Cerebellar cortex (tissue), 1 donor: ENCODE measurements at regions not wholly inside any gene's neighbourhood (a gene's known extent, or its start where the extent isn't known, plus 50 kb on each side); places are given as distances from the start of the nearest gene placed in this dataset.

Experiments
- DNase-seq: peaks from one replicate; pipeline ENCODE4 v3.0.0-alpha.2; 2015; ENCODE audit warnings: low spot score

- DNase-seq, result no peak
Measured at GRCh38 chr3:103904991-103905390, 1461.7 kb upstream of the ALCAM start.

GRCh38 chr3:103906304-103906703 lies 1460.4 kb upstream of the ALCAM start:
- no peak for DNase-seq

GRCh38 chr3:103906808-103907207 lies 1459.9 kb upstream of the ALCAM start:
- no peak for DNase-seq

- DNase-seq, result no peak
Measured at GRCh38 chr3:103907567-103907966, 1459.1 kb upstream of the ALCAM start.

- DNase-seq, result no peak
Measured at GRCh38 chr3:103909395-103909794, 1457.3 kb upstream of the ALCAM start.

GRCh38 chr3:103918336-103918735 lies 1448.4 kb upstream of the ALCAM start:
- no peak for DNase-seq

- DNase-seq, result no peak
Measured at GRCh38 chr3:103919327-103919726, 1447.4 kb upstream of the ALCAM start.

- DNase-seq, result no peak
Measured at GRCh38 chr3:103923907-103924306, 1442.8 kb upstream of the ALCAM start.

GRCh38 chr3:103924544-103924943 lies 1442.2 kb upstream of the ALCAM start:
- no peak for DNase-seq

GRCh38 chr3:103926936-103927335 lies 1439.8 kb upstream of the ALCAM start:
- DNase-seq, result no peak

- no peak for DNase-seq
Measured at GRCh38 chr3:103927896-103928295, 1438.8 kb upstream of the ALCAM start.

- DNase-seq, result no peak
Measured at GRCh38 chr3:103937094-103937493, 1429.6 kb upstream of the ALCAM start.

- DNase-seq, result no peak
Measured at GRCh38 chr3:103947062-103947461, 1419.6 kb upstream of the ALCAM start.

- no peak for DNase-seq
Measured at GRCh38 chr3:103949693-103950092, 1417.0 kb upstream of the ALCAM start.

GRCh38 chr3:103950676-103951075 lies 1416.0 kb upstream of the ALCAM start:
- DNase-seq, result no peak

- no peak for DNase-seq
Measured at GRCh38 chr3:103953796-103954195, 1412.9 kb upstream of the ALCAM start.

GRCh38 chr3:103960819-103961218 lies 1405.9 kb upstream of the ALCAM start:
- DNase-seq, result no peak

- no peak for DNase-seq
Measured at GRCh38 chr3:103963599-103963998, 1403.1 kb upstream of the ALCAM start.

GRCh38 chr3:103965764-103966163 lies 1400.9 kb upstream of the ALCAM start:
- DNase-seq, result no peak

GRCh38 chr3:103966749-103967148 lies 1400.0 kb upstream of the ALCAM start:
- DNase-seq, result no peak

- no peak for DNase-seq
Measured at GRCh38 chr3:103968131-103968530, 1398.6 kb upstream of the ALCAM start.

GRCh38 chr3:103968751-103969150 lies 1398.0 kb upstream of the ALCAM start:
- no peak for DNase-seq

GRCh38 chr3:103976931-103977339 lies 1389.8 kb upstream of the ALCAM start:
- no peak for DNase-seq

GRCh38 chr3:103977417-103977816 lies 1389.3 kb upstream of the ALCAM start:
- no peak for DNase-seq
